Activated naive CD4-positive, alpha-beta T cell treated with anti-CD3 and anti-CD28 coated beads, Interleukin-2, amount 50 U/mL, for 72 hours (primary cell): ENCODE measurements at regions not wholly inside any gene's neighbourhood (a gene's known extent, or its start where the extent isn't known, plus 50 kb on each side); places are given as distances from the start of the nearest gene placed in this dataset.

ENCODE experiments used
- ATAC-seq, 2 donors: fragments of 150-1000 bp; cut with Tn5 transposase; 2 replicates each; pipeline ENCODE4 v1.10.0; 2021; ENCODE audit warnings: mild to moderate bottlenecking in 2 of 2, moderate library complexity in 2 of 2
- DNase-seq, 2 donors: peaks; one replicate each; pipeline ENCODE4 v3.0.0; 2021 to 2022; ENCODE audit warnings: low spot score in 2 of 2
- H3K27ac Mint-ChIP-seq, 2 donors: one replicate each; pipeline ENCODE4 v1.8.0; 2022; ENCODE audit warnings: mild to moderate bottlenecking in 2 of 2, mixed read lengths in 2 of 2
- H3K36me3 Mint-ChIP-seq, 2 donors: one replicate each; pipeline ENCODE4 v1.8.0; 2022; ENCODE audit warnings: mixed read lengths in 2 of 2
- H3K9me3 Mint-ChIP-seq, 2 donors: one replicate each; pipeline ENCODE4 v1.8.0; 2022; ENCODE audit warnings: mixed read lengths in 2 of 2

DNA sequence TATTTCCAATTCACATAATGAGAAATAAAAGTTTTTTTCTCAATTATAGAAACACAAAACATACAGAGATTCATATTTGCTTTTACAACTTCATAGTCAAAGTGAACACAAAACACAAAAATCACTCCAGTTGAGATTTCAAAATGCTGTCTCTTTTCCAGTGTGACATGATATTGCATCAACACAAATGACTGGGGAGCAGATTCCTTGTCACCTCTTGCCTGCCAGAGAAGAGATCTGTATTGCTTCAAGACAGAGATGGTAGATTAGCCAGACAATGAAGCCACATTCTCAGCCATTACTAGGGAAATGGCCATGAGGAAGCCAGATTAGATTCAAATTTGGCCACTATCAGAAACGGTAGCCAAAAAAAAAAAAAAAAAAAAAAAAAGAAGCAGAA, 2313.1 kb upstream of the AGA start:
- Mint-ChIP-seq H3K9me3 (peaks cover 0 to 4% of the 10 kb centered on the region in 2 donors), H3K27ac (no peak overlapping the region), H3K36me3 (no peaks in the 10 kb centered on the region)
- DNase-seq (no peak), ATAC-seq (no peak)

GRCh38 chr4:179757641-179758040, 2315.4 kb upstream of the AGA start:
- ATAC-seq, result no peak
- Mint-ChIP-seq H3K27ac (no peak overlapping the region), H3K36me3 (no peaks in the 10 kb centered on the region), H3K9me3 (peaks cover 0 to 6% of the 10 kb centered on the region in 2 donors)
- no peak for DNase-seq

- Mint-ChIP-seq H3K36me3 (no peaks in the 10 kb centered on the region), H3K9me3 (peaks cover 12 to 14% of the 10 kb centered on the region in 2 donors), H3K27ac (no peak overlapping the region)
- DNase-seq (no peak), ATAC-seq (no peak)
Measured at GRCh38 chr4:179762840-179763239, 2320.6 kb upstream of the AGA start.

DNA sequence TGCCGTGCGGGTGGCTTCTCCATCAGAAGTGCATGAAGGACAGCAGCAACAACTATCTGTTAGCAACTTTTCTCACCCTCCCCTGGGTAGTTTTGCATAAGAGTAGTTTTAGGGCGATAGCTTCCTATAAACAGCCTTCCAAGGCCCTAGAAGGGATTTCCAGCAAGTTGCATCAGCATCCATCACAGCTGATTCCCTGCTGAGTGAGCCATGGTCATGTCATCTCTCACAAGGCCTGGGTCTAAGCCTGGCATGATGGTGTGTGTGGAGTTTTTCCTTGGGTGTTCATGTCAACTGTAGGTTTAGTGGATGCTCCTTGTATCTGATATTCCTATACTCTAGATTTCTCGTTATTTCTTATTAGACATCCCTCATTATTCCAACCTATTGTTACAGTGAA, 2324.7 kb upstream of the AGA start:
- no peak for ATAC-seq
- DNase-seq, result no peak
- H3K9me3 Mint-ChIP-seq, result peaks cover 16 to 18% of the 10 kb centered on the region in 2 donors
- no peak overlapping the region for H3K27ac Mint-ChIP-seq
- H3K36me3 Mint-ChIP-seq, result no peaks in the 10 kb centered on the region

GRCh38 chr4:179768996-179769395, 2326.8 kb upstream of the AGA start:
- DNase-seq (no peak), ATAC-seq (no peak)
- Mint-ChIP-seq H3K27ac (no peak overlapping the region), H3K36me3 (no peaks in the 10 kb centered on the region), H3K9me3 (peaks cover 9 to 16% of the 10 kb centered on the region in 2 donors)

DNA sequence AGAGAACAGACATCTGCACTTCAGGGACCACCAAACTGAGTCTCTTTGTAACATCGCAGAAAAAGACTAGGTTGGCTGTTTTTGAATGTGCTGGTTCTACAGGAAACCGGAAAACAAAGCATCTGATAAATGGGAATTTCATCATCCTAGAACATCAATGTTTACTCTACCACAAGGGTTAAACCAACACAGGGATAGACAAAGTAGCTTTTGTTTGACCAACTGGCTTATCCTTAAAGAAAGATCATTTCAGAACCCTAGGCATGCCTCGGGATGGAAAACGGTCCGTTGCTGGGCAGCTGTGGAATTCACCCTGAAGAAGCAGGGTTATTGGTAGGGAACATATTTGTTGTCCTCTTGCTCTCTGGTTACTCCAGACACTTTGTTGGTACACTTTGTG, 2355.5 kb upstream of the AGA start:
- Mint-ChIP-seq H3K27ac (no peak overlapping the region), H3K36me3 (no peaks in the 10 kb centered on the region), H3K9me3 (peaks cover 7 to 18% of the 10 kb centered on the region in 2 donors)
- DNase-seq, result no peak
- ATAC-seq, result no peak

DNA sequence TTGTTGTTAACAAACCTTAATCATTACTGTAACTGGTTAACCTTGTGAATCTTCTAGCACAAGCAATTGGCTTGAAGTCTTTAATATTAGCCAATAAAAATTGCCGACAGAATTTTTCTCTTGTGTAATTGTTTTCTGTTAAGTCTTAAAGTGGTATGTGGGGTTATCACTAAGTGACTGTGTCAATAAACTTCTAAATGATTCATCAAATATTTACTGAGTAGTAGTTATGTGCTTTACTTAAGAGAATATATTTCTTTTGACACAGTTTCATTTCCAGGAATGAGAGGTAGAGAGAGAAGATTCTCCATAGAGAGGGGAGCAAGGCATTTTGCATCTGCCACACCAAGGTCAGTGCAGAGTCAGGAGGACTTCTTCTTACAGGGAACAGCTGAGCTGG, 2361.6 kb upstream of the AGA start:
- peaks cover 11 to 18% of the 10 kb centered on the region in 2 donors for H3K9me3 Mint-ChIP-seq
- H3K27ac Mint-ChIP-seq, result no peak overlapping the region
- ATAC-seq (no peak), DNase-seq (no peak)
- no peaks in the 10 kb centered on the region for H3K36me3 Mint-ChIP-seq

GRCh38 chr4:179804440-179804839, 2362.2 kb upstream of the AGA start:
- DNase-seq (no peak), ATAC-seq (no peak)
- Mint-ChIP-seq H3K36me3 (no peaks in the 10 kb centered on the region), H3K9me3 (peaks cover 15 to 18% of the 10 kb centered on the region in 2 donors), H3K27ac (no peak overlapping the region)

DNA sequence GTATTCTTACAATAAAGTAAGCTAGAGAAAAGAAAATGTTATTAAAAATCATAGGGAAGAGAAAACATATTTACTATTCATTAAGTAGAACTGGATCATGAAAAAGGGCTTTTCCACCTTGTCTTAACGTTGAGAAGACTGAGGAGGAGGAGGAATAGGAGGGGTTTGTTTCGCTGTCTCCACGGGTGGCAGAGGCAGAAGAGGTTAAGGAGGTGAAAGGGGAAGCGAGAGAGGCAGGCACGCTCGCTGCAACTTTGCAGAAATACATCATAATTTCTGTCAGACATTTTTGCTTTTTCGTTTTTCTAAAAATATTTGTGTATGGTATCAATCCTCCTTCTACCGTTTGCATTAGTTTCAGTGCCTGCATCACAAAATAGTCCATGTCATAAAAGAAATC, 2375.1 kb upstream of the AGA start:
- H3K36me3 Mint-ChIP-seq, result no peaks in the 10 kb centered on the region
- H3K9me3 Mint-ChIP-seq, result peaks cover 6 to 10% of the 10 kb centered on the region in 2 donors
- ATAC-seq, result no peak
- no peak for DNase-seq
- no peak overlapping the region for H3K27ac Mint-ChIP-seq

GRCh38 chr4:179823342-179823741, 2381.1 kb upstream of the AGA start:
- DNase-seq (no peak), ATAC-seq (no peak)
- H3K9me3 Mint-ChIP-seq, result peaks cover 16 to 19% of the 10 kb centered on the region in 2 donors
- no peak overlapping the region for H3K27ac Mint-ChIP-seq
- no peaks in the 10 kb centered on the region for H3K36me3 Mint-ChIP-seq

GRCh38 chr4:179831274-179831673, 2389.0 kb upstream of the AGA start:
- no peak for DNase-seq
- H3K9me3 Mint-ChIP-seq, result peaks cover 7 to 17% of the 10 kb centered on the region in 2 donors
- H3K36me3 Mint-ChIP-seq, result peaks cover 0 to 6% of the 10 kb centered on the region in 2 donors
- no peak overlapping the region for H3K27ac Mint-ChIP-seq
- no peak for ATAC-seq

DNA sequence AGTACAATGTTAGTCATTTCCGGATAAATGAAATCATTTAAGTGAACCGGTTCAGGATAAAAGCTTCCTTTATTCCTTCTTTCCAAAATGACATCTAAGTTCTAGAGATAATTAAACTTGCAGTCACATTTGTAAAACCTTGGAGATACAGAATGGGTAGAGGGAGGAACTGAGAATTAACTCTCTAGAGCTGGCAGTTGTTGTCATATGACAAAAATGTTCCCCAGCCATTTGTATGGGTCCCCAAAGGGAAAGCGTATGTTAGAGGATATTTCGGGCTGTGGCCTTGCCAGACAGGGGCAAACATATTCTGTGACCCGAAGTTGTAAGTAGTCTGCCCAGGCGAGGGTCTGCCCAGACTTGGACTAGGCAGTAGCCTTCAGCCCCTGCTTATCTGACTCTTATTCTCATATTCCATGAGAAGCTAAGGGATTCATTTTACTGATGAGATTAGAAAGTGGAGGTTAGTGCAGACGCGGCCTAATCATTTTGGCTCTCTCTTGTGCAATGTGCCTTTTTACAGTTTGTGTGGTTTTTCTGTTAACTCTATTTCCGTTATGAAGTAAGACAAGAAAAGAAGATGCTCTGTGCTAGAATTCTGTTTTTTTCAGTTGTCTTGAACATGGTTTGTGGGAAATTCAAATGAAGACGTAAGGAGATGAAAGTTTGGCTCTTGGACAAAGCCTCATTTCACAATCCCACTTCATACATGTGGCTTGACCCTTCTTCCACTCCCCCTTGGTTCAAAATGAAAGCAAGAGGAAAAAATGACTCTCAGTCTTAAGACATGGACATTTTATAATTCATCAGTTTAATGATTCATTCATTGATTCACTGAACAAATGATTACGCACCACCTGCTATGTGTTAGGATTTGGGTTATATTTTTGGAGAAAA, 2394.2 kb upstream of the AGA start:
- H3K9me3 Mint-ChIP-seq, result peaks cover 13 to 25% of the 10 kb centered on the region in 2 donors
- H3K36me3 Mint-ChIP-seq, result peaks cover 0 to 6% of the 10 kb centered on the region in 2 donors
- H3K27ac Mint-ChIP-seq, result no peak overlapping the region
- no peak for ATAC-seq
- DNase-seq, result no peak

DNA sequence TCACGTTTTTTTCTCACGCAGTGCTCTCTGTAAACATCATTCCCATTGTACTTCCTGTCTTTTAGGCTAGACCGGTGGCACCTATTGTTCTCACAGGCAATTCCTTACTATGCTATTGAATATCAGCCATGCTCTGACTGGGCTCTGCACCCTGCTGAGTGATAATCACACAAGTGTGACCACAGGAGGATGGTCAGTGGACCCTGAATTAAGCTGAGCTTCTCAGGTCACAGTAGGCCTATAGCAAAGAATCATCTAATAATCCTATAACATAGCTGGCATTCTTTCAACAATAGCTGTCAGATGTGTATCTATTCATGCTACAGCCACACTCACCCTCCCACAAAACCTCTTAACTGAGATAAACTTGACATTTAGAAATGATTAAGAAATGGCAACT, 2399.8 kb upstream of the TENM3 start:
- peaks cover 10 to 18% of the 10 kb centered on the region in 2 donors for H3K9me3 Mint-ChIP-seq
- no peak for DNase-seq
- no peaks in the 10 kb centered on the region for H3K36me3 Mint-ChIP-seq
- no peak overlapping the region for H3K27ac Mint-ChIP-seq
- ATAC-seq, result no peak

DNA sequence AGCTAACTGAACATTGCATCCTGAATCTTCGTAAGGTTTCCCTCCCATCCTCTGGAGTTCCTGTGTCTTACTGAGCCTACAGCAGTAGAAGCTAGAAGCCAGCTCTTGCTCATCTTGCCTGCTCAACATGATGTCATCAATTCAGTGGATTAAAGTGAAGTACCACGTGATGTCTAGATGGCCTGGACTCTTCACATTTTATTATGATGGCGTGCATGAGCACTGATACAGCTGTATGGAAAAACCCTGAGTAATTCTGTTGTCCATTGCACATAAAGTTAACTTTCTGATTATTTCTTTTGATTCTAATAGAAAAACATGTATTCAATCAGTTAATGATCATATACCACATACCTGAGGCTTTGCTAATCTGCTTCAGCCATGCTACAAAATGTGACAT, 2387.7 kb upstream of the TENM3 start:
- Mint-ChIP-seq H3K36me3 (no peaks in the 10 kb centered on the region), H3K27ac (no peak overlapping the region), H3K9me3 (peaks cover 14 to 21% of the 10 kb centered on the region in 2 donors)
- ATAC-seq (no peak), DNase-seq (no peak)

DNA sequence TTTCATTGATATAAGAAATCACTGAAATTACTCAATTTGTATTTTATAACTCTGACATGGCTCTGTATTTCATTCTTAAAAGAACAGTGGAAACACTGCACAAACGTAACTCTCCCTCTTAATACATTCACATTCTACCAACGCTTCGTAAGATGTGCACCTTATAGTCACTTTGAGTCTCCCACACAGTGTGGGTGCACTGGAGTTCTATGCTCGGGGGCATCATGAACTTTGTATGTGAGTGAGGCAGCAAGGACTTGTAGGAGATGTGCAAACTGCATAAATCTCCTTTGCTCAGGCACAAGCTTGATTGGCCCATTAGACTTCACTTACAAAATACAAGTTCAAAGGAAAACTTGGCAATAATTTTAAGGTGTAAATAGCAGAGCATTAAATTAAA, 2385.0 kb upstream of the TENM3 start:
- DNase-seq (no peak), ATAC-seq (no peak)
- peaks cover 10 to 21% of the 10 kb centered on the region in 2 donors for H3K9me3 Mint-ChIP-seq
- no peaks in the 10 kb centered on the region for H3K36me3 Mint-ChIP-seq
- no peak overlapping the region for H3K27ac Mint-ChIP-seq

DNA sequence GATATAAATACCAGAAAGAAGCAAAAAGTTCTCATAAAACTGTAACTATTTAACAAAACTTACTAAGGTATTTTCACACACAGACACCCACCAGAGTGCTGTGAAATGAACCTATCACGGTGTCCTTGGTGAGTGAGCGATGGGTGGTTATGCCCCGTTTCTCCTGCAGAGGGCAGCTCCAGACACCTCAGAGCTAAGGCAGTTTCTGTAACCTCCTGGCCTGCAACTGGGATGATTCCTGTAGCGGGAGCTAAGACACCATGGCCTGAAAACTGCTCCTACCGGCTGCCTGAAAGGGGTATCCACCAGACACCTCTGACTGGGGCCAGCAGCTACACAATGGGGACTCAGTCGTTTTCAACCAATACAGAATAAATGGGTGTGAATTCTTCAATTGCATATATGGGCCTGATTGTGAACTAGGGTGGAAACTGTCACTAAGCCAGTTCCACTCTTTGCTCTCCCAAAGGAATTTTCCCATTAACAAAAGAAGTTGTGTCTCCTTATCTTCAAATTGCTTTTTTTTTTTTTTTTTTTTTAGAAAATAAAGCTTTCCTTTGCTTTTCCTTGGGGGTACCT, 2375.8 kb upstream of the TENM3 start:
- Mint-ChIP-seq H3K27ac (no peak overlapping the region), H3K36me3 (no peaks in the 10 kb centered on the region), H3K9me3 (peaks cover 6 to 7% of the 10 kb centered on the region in 2 donors)
- DNase-seq, result peak in 1 of 2 donors; percentile 14
- ATAC-seq, result peak in 1 of 2 donors; percentile 47

GRCh38 chr4:179871726-179872125, 2371.5 kb upstream of the TENM3 start:
- Mint-ChIP-seq H3K27ac (no peak overlapping the region), H3K36me3 (no peaks in the 10 kb centered on the region), H3K9me3 (peaks cover 3 to 6% of the 10 kb centered on the region in 2 donors)
- DNase-seq, result no peak
- ATAC-seq, result no peak

DNA sequence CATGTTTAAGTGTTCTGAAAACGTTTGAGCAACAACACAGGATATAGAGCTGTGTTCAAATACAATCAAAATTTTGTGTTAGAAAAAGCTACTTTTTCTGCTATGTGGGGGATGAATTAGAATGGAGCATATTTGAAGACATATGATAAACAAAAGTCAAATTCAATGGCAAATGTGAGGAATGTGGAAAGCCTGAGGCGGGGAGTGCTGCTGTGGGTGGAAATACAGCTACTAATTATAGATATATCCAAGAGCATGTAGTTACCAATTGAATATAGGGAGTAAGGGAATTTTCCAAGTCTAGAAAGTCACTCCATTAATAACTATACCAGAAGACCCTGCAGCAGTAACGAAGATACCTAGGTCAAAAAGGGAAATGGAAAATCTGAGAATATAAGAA, 2370.4 kb upstream of the TENM3 start:
- ATAC-seq, result no peak
- Mint-ChIP-seq H3K27ac (no peak overlapping the region), H3K9me3 (peaks cover 5 to 9% of the 10 kb centered on the region in 2 donors), H3K36me3 (no peaks in the 10 kb centered on the region)
- DNase-seq, result no peak
